Dermis microvascular lymphatic vessel endothelial cell (primary cell): ENCODE measurements at regions not wholly inside any gene's neighbourhood (a gene's known extent, or its start where the extent isn't known, plus 50 kb on each side); places are given as distances from the start of the nearest gene placed in this dataset.
"Not testable (repeated sequence)": the region's sequence is repeated elsewhere in the genome, so short reads cannot be mapped to it uniquely, and the experiment has no call there.

Experiments used
- DNase-seq, 2 donors: peaks; one replicate each; pipeline versions ENCODE4 v3.0.0 to v3.0.0-alpha.2; 2010; ENCODE audit warnings: low read depth in 2 of 2

GRCh38 chr15:93826293-93826692 is 405.1 kb upstream of the MCTP2 start:
- DNase-seq, result no peak

DNA sequence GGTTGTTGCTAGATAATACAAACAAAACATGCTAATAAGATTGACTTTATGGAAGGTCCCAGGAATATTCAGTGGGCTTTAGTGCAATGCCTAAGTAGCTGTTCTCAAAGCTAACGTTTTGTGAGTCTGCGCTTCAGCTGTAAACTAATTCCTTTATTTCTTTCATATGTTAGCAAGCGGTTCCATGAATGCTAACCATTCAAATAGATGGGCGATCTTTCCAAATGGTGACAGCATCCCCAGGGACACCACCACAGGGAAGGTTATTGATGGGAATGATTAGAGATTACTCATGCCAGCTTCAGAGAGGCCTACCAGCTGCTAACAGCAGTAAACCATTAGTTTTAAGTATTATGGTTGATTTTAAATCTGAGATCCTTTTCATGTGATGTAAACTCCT is 405.7 kb upstream of the MCTP2 start:
- DNase-seq, result no peak

DNA sequence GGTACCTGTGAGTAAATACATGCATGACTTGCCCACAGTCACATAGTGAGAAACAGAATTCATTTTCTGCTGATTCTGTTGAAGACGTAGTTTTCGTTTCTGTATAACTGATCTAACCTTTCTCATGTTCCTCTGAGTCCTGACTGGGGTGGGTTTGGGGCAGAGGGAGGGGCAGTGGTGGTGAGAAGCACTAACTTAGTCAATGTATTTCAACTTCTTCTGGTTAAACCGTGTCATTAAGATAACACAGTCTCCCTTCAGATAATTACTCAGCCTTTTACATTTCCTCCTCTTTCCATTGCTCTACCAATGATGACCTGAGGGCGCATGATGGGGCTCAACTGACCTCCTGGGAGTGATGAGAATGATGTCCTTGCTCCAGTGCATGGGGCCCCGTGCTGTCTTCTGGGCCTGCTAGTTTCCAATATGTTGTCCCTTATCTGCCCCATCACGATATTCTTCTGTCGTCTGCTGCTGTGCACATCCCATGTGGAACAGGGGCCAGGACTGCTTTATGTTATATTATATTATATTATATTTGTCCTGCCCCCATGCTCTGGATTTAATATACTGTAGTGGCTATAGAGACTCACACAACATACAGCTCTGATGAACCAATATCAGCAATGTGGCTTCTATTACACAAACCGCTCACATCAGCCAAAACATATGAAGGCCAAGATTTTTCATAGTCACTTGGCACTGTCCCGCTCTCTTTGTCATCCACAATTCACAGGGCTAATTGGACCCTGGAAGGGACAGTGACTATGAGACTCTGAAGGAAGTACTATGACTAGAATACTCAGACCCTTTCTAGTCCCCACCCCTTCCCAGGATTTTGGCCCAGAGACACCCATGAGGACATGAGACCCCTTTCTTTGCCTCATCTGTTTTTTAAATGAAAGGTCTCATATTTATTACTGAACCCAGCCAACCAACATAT is 407.1 kb upstream of the MCTP2 start:
- no peak for DNase-seq

DNA sequence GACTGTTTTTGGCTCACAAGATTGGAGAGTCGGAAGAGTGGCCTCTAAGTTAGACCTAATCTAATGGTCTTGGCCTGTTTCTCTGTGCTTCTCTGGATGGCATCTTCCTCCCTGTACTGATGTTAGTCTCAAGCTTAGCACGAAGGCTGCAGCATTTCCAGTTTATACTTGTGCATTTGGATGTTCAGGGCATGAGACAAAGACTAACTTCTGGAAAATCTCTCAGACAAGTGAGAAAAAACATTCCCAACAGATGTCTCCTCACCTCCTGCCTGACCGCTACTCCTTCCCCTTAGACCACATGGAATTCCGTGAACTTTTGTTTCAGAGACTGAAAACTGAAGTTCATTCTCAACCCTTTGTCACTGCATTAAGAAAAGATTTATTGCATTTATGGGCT is 410.8 kb upstream of the MCTP2 start:
- no peak for DNase-seq

DNA sequence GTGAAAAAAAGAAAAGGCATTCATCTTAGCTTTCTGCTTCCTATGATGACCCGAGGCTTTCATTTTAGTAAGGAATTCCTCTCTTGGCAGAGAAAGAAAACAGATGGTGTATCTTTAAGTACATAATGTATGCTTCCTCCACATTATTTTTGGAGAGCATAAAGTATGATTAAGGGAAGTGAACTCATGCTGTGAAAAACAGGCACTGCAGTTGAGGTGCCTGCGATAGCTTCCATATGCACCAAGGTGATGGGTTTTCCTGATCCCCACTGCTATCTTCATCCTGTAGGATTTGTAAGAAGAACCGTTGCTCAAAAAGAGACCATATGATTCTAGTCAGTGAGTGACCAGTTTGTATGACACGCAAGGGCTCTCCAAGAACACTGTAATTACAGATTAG is 411.5 kb upstream of the MCTP2 start:
- no peak for DNase-seq

DNA sequence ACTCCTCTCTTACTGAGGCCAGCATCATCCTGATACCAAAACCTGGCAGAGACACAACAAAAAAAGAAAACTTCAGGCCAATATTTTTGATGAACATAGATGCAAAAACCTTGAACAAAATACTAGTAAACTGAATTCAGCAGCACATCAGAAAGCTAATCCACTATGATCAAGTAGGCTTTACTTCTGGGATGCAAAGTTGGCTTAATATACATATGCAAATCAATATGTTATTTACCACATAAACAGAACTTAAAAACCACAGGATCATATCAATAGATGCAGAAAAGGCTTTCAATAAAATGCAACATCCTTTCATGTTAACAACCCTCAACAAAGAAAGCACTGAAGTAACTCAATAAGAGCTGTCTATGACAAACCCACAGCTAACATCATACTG is 414.5 kb upstream of the MCTP2 start:
- no peak for DNase-seq

GRCh38 chr15:93811305-93811704 is 420.1 kb upstream of the MCTP2 start:
- DNase-seq, result no peak

DNA sequence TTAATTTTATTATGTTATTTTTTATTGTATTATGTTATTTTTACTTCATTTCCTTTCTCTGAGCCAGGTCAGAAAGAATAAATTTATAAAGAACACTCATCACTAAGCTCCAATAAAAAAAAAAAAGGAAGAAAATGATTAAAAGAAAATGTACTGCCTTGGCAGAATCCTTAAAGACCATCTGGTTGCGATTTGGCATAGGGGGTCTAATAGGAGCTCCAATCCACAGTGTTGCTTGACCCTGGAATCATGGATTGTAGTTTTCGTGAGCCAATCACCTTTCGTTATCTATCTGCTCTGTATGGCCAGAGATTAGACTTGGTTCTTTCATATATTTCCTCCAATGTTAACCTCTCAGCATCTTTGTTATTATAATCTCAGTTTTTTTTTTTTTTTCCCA is 421.8 kb upstream of the MCTP2 start:
- DNase-seq, result no peak

DNA sequence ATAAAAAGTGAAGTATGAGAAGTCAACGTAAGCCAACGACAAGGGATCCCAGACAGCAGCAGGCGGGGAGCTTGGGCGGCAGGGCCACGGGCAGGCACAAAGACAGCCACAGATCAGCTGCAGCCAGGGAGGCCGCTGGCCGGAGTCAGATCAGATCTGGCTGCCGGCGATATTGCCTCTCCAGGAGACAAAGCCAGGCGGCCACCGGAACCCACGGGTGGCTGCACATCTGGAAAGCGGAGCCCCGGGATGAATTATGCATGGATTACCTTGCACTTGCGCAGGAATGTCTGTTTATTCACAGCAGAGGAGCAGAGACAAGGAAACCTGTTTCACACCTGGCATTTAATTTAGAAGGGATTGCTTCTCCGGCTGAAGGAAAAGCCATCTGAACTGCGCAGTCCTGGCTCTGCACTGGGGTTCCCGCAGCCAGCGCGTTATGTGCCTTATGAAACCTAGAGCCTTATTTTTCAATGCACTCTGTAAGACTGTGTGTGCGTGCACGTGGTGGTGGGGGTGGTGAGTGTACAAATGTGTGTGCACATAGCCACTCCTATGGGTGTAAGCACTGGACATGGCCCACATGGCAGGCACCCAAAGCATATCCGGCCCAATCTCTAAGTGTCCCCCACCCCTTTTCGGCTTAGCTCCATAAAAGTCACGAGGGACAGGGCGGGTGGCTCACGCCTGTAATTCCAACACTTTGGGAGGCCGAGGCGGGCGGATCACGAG is 427.8 kb upstream of the MCTP2 start:
- no peak for DNase-seq

DNA sequence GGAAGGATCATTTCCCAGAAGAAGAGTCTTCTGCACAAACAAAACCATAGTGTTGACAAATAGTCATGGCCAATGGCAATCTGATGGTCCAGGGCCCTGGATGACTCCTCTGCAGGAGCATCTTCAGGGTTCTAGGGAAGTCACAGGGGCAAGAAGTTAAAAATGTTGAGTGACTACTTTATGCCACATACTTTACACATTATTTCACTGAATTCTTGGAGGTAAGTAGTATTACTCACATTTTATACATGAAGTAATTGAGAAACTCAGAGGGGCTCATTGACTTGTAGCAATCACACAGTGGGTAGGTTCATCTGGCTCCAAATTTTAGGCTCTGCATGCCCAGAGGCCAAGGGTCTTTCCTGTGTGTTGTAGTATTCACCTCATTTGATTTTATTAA is 430.2 kb upstream of the MCTP2 start:
- DNase-seq, result no peak

DNA sequence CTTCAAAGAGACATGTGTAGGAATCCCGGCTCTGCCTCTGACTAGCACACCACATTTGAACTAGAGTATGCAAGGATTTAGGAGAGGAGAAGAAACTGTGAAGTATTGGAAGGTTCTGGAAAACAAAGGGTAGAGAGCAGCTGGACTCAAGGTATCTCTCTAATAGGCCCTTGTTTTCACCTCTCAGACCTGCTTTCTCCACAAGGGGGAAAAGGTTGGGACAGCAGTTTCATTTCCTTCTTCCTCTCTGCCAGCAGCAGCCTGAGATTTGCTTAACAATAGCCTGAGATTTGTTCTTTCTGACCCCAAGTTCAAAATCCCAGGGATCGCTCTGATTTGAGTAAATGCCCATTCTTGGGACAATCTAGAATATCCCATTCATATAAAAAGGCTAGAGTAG is 430.6 kb upstream of the MCTP2 start:
- DNase-seq, result no peak

- no peak for DNase-seq
Observed at GRCh38 chr15:93789441-93789840, 441.9 kb upstream of the MCTP2 start.

GRCh38 chr15:93780073-93780472 is 451.3 kb upstream of the MCTP2 start:
- no peak for DNase-seq

DNA sequence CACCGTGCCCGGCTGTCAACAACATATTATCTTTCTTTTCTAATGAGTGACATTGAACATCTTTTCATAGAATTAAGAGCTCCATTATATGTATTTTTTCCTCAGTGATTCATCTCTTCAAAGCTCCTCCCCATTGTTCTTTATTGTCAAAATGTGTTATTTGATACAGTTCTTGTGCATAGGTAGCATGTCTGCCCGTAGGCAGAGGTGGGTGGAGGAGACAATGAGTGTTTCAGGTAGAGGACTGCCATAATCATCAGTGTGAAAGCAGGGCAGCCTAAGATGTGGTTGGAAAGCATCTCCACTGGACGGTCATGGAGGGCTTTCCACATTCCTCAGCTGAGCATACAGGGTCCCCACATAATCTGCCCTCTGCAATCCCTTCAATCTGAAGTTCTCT is 452.0 kb upstream of the MCTP2 start:
- no peak for DNase-seq

DNA sequence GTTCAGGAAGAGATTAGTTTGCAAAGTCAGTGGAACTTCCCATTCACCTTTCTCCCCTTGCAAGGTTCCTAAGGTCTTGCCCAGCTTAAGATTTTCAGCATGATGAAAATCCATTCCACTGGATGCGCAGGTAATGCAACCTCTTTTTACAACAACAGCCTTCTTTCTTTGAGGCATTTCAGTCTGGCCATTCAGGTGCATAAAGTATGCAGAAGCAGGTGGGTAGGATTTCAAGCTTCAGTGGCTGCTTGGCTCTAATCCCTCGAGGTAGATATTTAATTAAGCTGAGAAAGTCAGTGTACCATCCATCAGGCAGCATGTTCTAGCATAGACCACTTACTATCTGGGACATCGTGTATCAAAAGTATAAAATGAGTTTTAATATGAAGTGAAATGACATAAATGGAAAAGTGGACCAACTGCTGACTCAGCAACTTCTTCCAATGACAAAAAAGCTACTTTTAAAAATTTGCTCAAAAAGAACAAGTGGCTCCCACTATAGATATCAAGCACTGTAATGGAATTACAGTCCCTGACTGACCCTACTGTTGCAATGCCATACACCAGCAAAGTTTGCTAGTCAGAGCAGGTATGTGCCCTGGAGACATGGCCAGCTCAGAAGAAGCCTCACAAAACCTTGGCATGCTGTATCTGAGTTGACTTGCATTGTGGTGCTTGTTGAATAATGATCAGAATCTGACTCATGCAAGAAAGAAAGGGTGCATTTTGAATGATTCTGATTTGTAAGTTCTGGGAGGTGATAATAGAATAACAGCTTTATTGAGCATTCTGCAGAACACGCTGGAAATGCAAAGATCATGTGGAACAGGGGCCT is 459.9 kb upstream of the MCTP2 start:
- DNase-seq, result no peak

DNA sequence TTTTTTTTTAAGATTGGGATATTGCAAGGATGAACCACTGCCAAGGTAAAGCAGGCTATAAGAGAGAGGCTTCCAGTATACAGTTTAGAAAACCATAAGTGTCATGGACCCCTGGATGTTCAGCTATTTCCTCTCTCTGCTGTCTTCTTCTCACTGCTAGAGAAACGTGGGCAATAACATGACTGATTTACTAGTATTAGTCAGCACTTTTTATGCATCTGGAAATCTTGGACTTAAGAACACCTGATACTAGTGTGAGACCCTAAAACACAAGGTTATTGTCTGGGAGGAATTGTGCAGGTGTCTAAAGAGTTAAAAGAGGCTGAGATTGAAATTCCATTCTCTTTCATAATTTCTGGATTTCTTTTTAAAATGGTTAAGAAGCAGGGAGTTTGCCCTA is 460.6 kb upstream of the MCTP2 start:
- DNase-seq, result no peak

- DNase-seq, result no peak
Observed at GRCh38 chr15:93762036-93762435, 469.3 kb upstream of the MCTP2 start.

- no peak for DNase-seq
Observed at GRCh38 chr15:93759629-93760028, 471.7 kb upstream of the MCTP2 start.

DNA sequence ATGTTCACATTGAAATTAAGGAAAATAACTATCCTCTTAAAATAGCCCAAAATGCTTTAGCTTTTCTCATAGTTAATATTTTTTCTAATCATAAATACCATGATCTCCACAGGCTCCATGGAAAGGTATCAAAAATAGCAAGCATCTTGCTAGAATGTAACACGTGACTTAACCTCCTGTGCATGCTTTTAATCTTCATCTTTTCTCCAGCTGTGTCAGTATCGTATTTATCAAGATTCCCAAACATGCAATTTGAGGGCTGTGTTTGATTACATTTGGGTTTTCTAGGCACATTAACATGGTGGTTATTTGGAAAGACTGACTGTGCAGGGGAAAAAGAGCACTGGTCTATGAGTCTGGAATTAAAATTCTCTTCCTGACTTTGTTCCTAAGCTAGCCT is 472.5 kb upstream of the MCTP2 start:
- DNase-seq, result no peak

DNA sequence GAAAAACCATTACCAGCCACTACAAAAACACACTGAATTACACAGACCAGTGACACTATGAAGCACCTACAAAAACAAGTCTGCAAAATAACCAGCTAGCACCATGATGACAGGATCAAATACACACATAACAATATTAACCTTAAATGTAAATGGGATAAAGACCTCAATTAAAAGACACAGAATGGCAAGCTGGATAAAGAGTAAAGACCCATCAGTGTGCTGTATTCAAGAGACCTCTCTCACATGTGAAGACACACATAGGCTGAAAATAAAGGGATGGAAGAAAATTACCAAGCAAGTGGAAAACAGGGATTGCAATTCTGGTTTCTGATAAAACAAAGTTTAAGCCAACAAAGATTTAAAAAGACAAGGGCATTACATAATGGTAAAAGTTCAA is 482.7 kb upstream of the MCTP2 start:
- DNase-seq, result no peak

DNA sequence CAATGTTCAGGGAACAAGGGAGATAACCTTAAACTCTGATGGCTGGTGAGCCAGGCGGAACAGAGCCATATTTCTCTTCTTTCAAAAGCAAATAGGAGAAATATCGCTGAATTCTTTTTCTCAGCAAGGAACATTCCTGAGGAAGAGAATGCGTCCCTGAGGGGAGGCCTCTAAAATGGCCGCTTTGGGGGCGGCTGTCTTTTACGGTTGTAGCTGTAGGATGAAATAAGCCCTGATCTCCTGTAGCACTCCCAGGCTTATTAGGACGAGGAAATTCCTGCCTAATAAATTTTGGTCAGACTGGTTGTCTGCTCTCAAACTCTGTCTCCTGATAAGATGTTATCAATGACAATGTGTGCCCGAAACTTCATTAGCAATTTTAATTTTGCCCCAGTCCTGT is 496.4 kb upstream of the MCTP2 start:
- DNase-seq, result not testable (repeated sequence)

DNA sequence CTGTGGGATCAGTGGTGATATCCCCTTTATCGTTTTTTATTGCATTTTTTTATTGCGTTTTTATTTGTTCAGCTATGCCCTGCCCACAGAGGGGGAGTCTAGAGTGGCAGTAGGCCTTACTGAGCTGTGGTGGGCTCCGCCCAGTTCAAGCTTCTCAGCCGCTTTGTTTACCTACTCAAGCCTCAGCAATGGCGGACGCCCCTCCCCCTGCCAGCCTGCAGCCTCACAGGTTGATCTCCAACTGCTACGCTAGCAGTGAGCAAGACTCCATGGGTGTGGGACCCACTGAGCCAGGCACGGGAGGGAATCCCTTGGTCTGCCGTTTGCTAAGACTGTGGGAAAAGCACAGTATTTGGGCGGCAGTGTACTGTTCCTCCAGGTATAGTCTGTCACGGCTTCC is 500.6 kb upstream of the MCTP2 start:
- DNase-seq, result no peak
